NB4 (cell line): ENCODE measurements at regions not wholly inside any gene's neighbourhood (a gene's known extent, or its start where the extent isn't known, plus 50 kb on each side); places are given as distances from the start of the nearest gene placed in this dataset.

Experiments used
- MAX ChIP-seq: IDR thresholded peaks from 2 replicates; pipeline ENCODE4 v1.6.1; 2011; ENCODE audit warnings: low read depth, low read length
- POLR2A ChIP-seq: IDR thresholded peaks from 2 replicates; pipeline ENCODE4 v1.6.1; 2011; ENCODE audit warnings: mild to moderate bottlenecking; ENCODE audit not compliant: insufficient read length; ENCODE audit errors: extremely low read depth

- TF ChIP-seq POLR2A = no peak
- no peak for TF ChIP-seq MAX
Observed at GRCh38 chr4:124867536-124867935, 155.0 kb upstream of the ANKRD50 start.
